Gastroesophageal sphincter (tissue), 3 donors: ENCODE measurements at regions not wholly inside any gene's neighbourhood (a gene's known extent, or its start where the extent isn't known, plus 50 kb on each side); places are given as distances from the start of the nearest gene placed in this dataset.

Source experiments
- CTCF ChIP-seq, 4 experiments: fragments of 200-600 bp in 2 of 4; fragments of 450-650 bp in 2 of 4; sonication (generic) in 1 of 4; IDR thresholded peaks; one replicate each; pipeline ENCODE4 v1.5.1; 2017 to 2019; ENCODE audit warnings: antibody characterized with exemption in 4 of 4, mild to moderate bottlenecking in 2 of 4, moderate library complexity in 2 of 4
- EP300 ChIP-seq: sonication (generic); formaldehyde crosslinking; IDR thresholded peaks from one replicate; pipeline ENCODE4 v1.6.1; 2017; ENCODE audit warnings: antibody characterized with exemption, mild to moderate bottlenecking
- POLR2A ChIP-seq, 2 donors: fragments of 450-650 bp; IDR thresholded peaks; one replicate each; pipeline ENCODE4 v1.6.1; 2017; ENCODE audit warnings: antibody characterized with exemption in 2 of 2, mild to moderate bottlenecking in 2 of 2, moderate library complexity in 1 of 2
- POLR2AphosphoS5 ChIP-seq: sonication (generic); formaldehyde crosslinking; IDR thresholded peaks from one replicate; pipeline ENCODE4 v1.6.1; 2017; ENCODE audit warnings: antibody characterized with exemption

DNA sequence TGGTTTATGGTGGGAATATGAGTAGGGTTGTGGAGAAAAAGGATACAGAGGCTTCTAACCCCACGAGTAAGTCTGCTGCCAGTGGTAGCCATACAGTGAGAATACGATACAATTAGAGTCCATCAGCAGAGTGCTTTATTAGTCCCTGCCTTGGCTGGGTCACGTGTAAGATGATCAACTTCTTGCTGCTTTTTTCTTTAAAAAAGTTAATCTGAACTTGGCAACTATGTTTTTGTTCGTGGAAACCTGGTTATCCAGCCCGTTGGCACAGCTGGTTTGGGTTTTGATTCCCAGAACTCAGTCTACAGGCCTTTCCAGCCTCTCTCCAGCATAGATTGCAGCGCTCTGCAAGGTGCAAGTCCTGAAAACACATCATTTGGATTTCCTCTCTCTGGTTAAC is 53.1 kb upstream of the LSM6 start:
- TF ChIP-seq EP300 (no peak), CTCF (IDR thresholded peaks at IDR 0.05) (no peak), POLR2A (IDR thresholded peaks at IDR 0.05) (no peak), POLR2AphosphoS5 (no peak)
